ENCODE measurements at regions not wholly inside any gene's neighbourhood (a gene's known extent, or its start where the extent isn't known, plus 50 kb on each side); places are given as distances from the start of the nearest gene placed in this dataset.

- TF ChIP-seq CTCF (conservative IDR thresholded peaks at IDR 0.05; ENCODE audit: low read length) (no peak), EZH2phosphoT487 (IDR thresholded peaks at IDR 0.05; ENCODE audit: borderline replicate concordance) (no peak)
Measured at GRCh38 chr9:78408388-78408787, 111.5 kb downstream of the PSAT1 start.
